ENCODE measurements at regions not wholly inside any gene's neighbourhood (a gene's known extent, or its start where the extent isn't known, plus 50 kb on each side); places are given as distances from the start of the nearest gene placed in this dataset.

- no peaks in the 10 kb centered on the region for H3K36me3 ChIP-seq
Observed at GRCh38 chr1:63203641-63204040, 118.7 kb upstream of the FOXD3 start.

DNA sequence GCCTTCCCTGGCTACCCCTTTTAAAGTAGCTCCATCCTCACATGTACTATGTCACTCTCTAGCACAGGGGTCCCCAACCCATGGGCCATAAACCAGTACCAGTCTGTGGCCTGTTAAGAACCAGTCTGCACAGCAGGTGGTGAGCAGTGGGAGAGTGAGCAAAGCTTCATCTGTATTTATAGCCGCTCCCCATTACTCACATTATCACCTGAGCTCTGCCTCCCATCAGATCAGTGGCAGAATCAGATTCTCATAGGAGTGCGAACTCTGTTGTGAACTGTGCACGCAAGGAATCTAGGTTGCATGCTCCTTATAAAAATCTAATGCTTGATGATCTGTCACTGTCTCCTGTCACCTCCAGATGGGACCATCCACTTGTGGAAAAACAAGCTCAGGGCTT, 116.6 kb upstream of the FOXD3 start:
- TF ChIP-seq, protein P1, sequence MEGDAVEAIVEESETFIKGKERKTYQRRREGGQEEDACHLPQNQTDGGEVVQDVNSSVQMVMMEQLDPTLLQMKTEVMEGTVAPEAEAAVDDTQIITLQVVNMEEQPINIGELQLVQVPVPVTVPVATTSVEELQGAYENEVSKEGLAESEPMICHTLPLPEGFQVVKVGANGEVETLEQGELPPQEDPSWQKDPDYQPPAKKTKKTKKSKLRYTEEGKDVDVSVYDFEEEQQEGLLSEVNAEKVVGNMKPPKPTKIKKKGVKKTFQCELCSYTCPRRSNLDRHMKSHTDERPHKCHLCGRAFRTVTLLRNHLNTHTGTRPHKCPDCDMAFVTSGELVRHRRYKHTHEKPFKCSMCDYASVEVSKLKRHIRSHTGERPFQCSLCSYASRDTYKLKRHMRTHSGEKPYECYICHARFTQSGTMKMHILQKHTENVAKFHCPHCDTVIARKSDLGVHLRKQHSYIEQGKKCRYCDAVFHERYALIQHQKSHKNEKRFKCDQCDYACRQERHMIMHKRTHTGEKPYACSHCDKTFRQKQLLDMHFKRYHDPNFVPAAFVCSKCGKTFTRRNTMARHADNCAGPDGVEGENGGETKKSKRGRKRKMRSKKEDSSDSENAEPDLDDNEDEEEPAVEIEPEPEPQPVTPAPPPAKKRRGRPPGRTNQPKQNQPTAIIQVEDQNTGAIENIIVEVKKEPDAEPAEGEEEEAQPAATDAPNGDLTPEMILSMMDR (IDR thresholded peaks at IDR 0.05): no peak
- no peak for TF ChIP-seq POLR2A (IDR thresholded peaks at IDR 0.05)
- 90 to 96% (median 91%) methylated on average over 3 of the region's 3 CpGs for WGBS, 4 donors
- no peak for ATAC-seq

More at GRCh38 chr1:63203641-63204040, 118.7 kb upstream of the FOXD3 start:
- intact Hi-C loops (cut with DNase I): no loop called here
- DNase-seq: no peak
- no peak overlapping the region for H3K27ac ChIP-seq
- TF ChIP-seq, protein P1 (IDR thresholded peaks at IDR 0.05): no peak
- no peak for TF ChIP-seq POLR2A (IDR thresholded peaks at IDR 0.05)
- ATAC-seq: no peak
- WGBS, 4 donors: 82 to 95% (median 85%) methylated on average over 2 of the region's 2 CpGs
- no peaks in the 10 kb centered on the region for H3K9me3 ChIP-seq
- no peaks in the 10 kb centered on the region for H3K4me1 ChIP-seq
- H3K4me3 ChIP-seq: no peak overlapping the region
- H3K27me3 ChIP-seq: peaks cover 0 to 20% (median 2%) of the 10 kb centered on the region in 9 donors

GRCh38 chr1:63214553-63214952, 107.8 kb upstream of the FOXD3 start:
- WGBS, 4 donors: 88 to 99% (median 96%) methylated on average over 2 of the region's 2 CpGs
- H3K36me3 ChIP-seq: no peaks in the 10 kb centered on the region
- peaks cover 0 to 17% (median 0%) of the 10 kb centered on the region in 12 donors for H3K9me3 ChIP-seq
- intact Hi-C loops (cut with DNase I): no loop called here
- no peak for TF ChIP-seq POLR2A (IDR thresholded peaks at IDR 0.05)
- TF ChIP-seq, protein P1 (IDR thresholded peaks at IDR 0.05): no peak
- no peak overlapping the region for H3K4me3 ChIP-seq
- peaks cover 0 to 2% (median 0%) of the 10 kb centered on the region in 9 donors for H3K27me3 ChIP-seq
- DNase-seq (no peak), ATAC-seq (no peak)
- H3K4me1 ChIP-seq: no peaks in the 10 kb centered on the region
- H3K27ac ChIP-seq: no peak overlapping the region

More for the DNA sequence above, 116.6 kb upstream of the FOXD3 start:
- H3K9me3 ChIP-seq: no peaks in the 10 kb centered on the region
- no peaks in the 10 kb centered on the region for H3K4me1 ChIP-seq
- peaks cover 0 to 15% (median 2%) of the 10 kb centered on the region in 9 donors for H3K27me3 ChIP-seq
- H3K27ac ChIP-seq: no peak overlapping the region
- no peaks in the 10 kb centered on the region for H3K36me3 ChIP-seq
- H3K4me3 ChIP-seq: no peak overlapping the region
- DNase-seq: no peak
- intact Hi-C loops (cut with DNase I): no loop called here

- no peak for ATAC-seq
- Histone ChIP-seq H3K9me3 (no peaks in the 10 kb centered on the region), H3K27me3 (peaks cover 0 to 4% (median 0%) of the 10 kb centered on the region in 9 donors), H3K4me3 (no peak overlapping the region), H3K36me3 (no peaks in the 10 kb centered on the region), H3K4me1 (no peaks in the 10 kb centered on the region), H3K27ac (no peak overlapping the region)
- no peak for DNase-seq
- no peak for TF ChIP-seq POLR2A (IDR thresholded peaks at IDR 0.05)
- TF ChIP-seq, protein P1 (IDR thresholded peaks at IDR 0.05): no peak
- intact Hi-C loops (cut with DNase I): no loop called here
- 54 to 70% (median 63%) methylated on average over 4 of the region's 4 CpGs for WGBS, 4 donors
Observed at GRCh38 chr1:63223426-63223825, 98.9 kb upstream of the FOXD3 start.
